ENCODE measurements at regions not wholly inside any gene's neighbourhood (a gene's known extent, or its start where the extent isn't known, plus 50 kb on each side); places are given as distances from the start of the nearest gene placed in this dataset.

GRCh38 chrX:116862340-116862739 is 399.6 kb upstream of the CT83 start:
- no peak for DNase-seq
- Histone ChIP-seq H3K9me3 (ENCODE audit: low read length) (no peaks in the 10 kb centered on the region), H3K9ac (ENCODE audit: low read length) (no peak overlapping the region), H3K79me2 (ENCODE audit: low read length) (no peaks in the 10 kb centered on the region), H3K9me2 (replicated peaks; ENCODE audit: insufficient read depth, low read length) (no peaks in the 10 kb centered on the region), H2AFZ (ENCODE audit: low read length) (no peak overlapping the region), H3K4me2 (ENCODE audit: low read depth, low read length, poor library complexity, severe bottlenecking) (no peak overlapping the region), H3K4me1 (ENCODE audit: low read length) (no peaks in the 10 kb centered on the region), H3K4me3 (ENCODE audit: low read length) (no peak overlapping the region), H3K27ac (ENCODE audit: low read length) (no peak overlapping the region), H3K27me3 (ENCODE audit: low read length) (no peaks in the 10 kb centered on the region), H4K20me1 (ENCODE audit: insufficient read depth, low read depth, low read length) (no peaks in the 10 kb centered on the region), H3K36me3 (ENCODE audit: insufficient read depth, low read length) (no peaks in the 10 kb centered on the region)

- no peak overlapping the region for H2AFZ ChIP-seq (ENCODE audit: low read length)
- H3K27ac ChIP-seq (ENCODE audit: low read length): no peak overlapping the region
- H3K4me3 ChIP-seq (ENCODE audit: low read length): no peak overlapping the region
- H3K79me2 ChIP-seq (ENCODE audit: low read length): no peaks in the 10 kb centered on the region
- H3K4me2 ChIP-seq (ENCODE audit: low read depth, low read length, poor library complexity, severe bottlenecking): no peak overlapping the region
- no peak for DNase-seq
- no peaks in the 10 kb centered on the region for H3K27me3 ChIP-seq (ENCODE audit: low read length)
- H3K4me1 ChIP-seq (ENCODE audit: low read length): no peaks in the 10 kb centered on the region
- no peaks in the 10 kb centered on the region for H3K9me2 ChIP-seq (replicated peaks; ENCODE audit: insufficient read depth, low read length)
- H4K20me1 ChIP-seq (ENCODE audit: insufficient read depth, low read depth, low read length): no peaks in the 10 kb centered on the region
- H3K9ac ChIP-seq (ENCODE audit: low read length): no peak overlapping the region
- no peaks in the 10 kb centered on the region for H3K9me3 ChIP-seq (ENCODE audit: low read length)
- H3K36me3 ChIP-seq (ENCODE audit: insufficient read depth, low read length): no peaks in the 10 kb centered on the region
These were observed 378.5 kb upstream of the CT83 start for GRCh38 chrX:116841290-116841689.

GRCh38 chrX:116827063-116827462 is 364.3 kb upstream of the CT83 start:
- H3K36me3 ChIP-seq (ENCODE audit: insufficient read depth, low read length): no peaks in the 10 kb centered on the region
- H3K4me1 ChIP-seq (ENCODE audit: low read length): no peaks in the 10 kb centered on the region
- no peak overlapping the region for H3K4me3 ChIP-seq (ENCODE audit: low read length)
- H3K79me2 ChIP-seq (ENCODE audit: low read length): no peaks in the 10 kb centered on the region
- no peaks in the 10 kb centered on the region for H3K27me3 ChIP-seq (ENCODE audit: low read length)
- no peaks in the 10 kb centered on the region for H4K20me1 ChIP-seq (ENCODE audit: insufficient read depth, low read depth, low read length)
- no peaks in the 10 kb centered on the region for H3K9me3 ChIP-seq (ENCODE audit: low read length)
- H3K9me2 ChIP-seq (replicated peaks; ENCODE audit: insufficient read depth, low read length): no peaks in the 10 kb centered on the region
- no peak overlapping the region for H3K4me2 ChIP-seq (ENCODE audit: low read depth, low read length, poor library complexity, severe bottlenecking)
- no peak overlapping the region for H3K27ac ChIP-seq (ENCODE audit: low read length)
- no peak overlapping the region for H3K9ac ChIP-seq (ENCODE audit: low read length)
- H2AFZ ChIP-seq (ENCODE audit: low read length): no peak overlapping the region
- no peak for DNase-seq

- H3K4me1 ChIP-seq (ENCODE audit: low read length): no peaks in the 10 kb centered on the region
- no peak overlapping the region for H3K9ac ChIP-seq (ENCODE audit: low read length)
- no peaks in the 10 kb centered on the region for H3K79me2 ChIP-seq (ENCODE audit: low read length)
- H3K4me2 ChIP-seq (ENCODE audit: low read depth, low read length, poor library complexity, severe bottlenecking): no peak overlapping the region
- no peaks in the 10 kb centered on the region for H3K9me2 ChIP-seq (replicated peaks; ENCODE audit: insufficient read depth, low read length)
- no peaks in the 10 kb centered on the region for H4K20me1 ChIP-seq (ENCODE audit: insufficient read depth, low read depth, low read length)
- no peak for DNase-seq
- H2AFZ ChIP-seq (ENCODE audit: low read length): no peak overlapping the region
- no peak overlapping the region for H3K4me3 ChIP-seq (ENCODE audit: low read length)
- H3K9me3 ChIP-seq (ENCODE audit: low read length): no peaks in the 10 kb centered on the region
- no peaks in the 10 kb centered on the region for H3K36me3 ChIP-seq (ENCODE audit: insufficient read depth, low read length)
- no peaks in the 10 kb centered on the region for H3K27me3 ChIP-seq (ENCODE audit: low read length)
- H3K27ac ChIP-seq (ENCODE audit: low read length): no peak overlapping the region
These were observed 362.0 kb upstream of the CT83 start for GRCh38 chrX:116824785-116825184.

GRCh38 chrX:116823677-116824076 is 360.9 kb upstream of the CT83 start:
- no peaks in the 10 kb centered on the region for H3K9me3 ChIP-seq (ENCODE audit: low read length)
- H3K36me3 ChIP-seq (ENCODE audit: insufficient read depth, low read length): no peaks in the 10 kb centered on the region
- no peaks in the 10 kb centered on the region for H4K20me1 ChIP-seq (ENCODE audit: insufficient read depth, low read depth, low read length)
- no peak for DNase-seq
- no peaks in the 10 kb centered on the region for H3K4me1 ChIP-seq (ENCODE audit: low read length)
- no peaks in the 10 kb centered on the region for H3K9me2 ChIP-seq (replicated peaks; ENCODE audit: insufficient read depth, low read length)
- no peaks in the 10 kb centered on the region for H3K79me2 ChIP-seq (ENCODE audit: low read length)
- H2AFZ ChIP-seq (ENCODE audit: low read length): no peak overlapping the region
- no peaks in the 10 kb centered on the region for H3K27me3 ChIP-seq (ENCODE audit: low read length)
- no peak overlapping the region for H3K27ac ChIP-seq (ENCODE audit: low read length)
- H3K4me3 ChIP-seq (ENCODE audit: low read length): no peak overlapping the region
- no peak overlapping the region for H3K9ac ChIP-seq (ENCODE audit: low read length)
- no peak overlapping the region for H3K4me2 ChIP-seq (ENCODE audit: low read depth, low read length, poor library complexity, severe bottlenecking)

- no peaks in the 10 kb centered on the region for H3K79me2 ChIP-seq (ENCODE audit: low read length)
These were observed 343.6 kb upstream of the CT83 start for GRCh38 chrX:116806288-116806802.

GRCh38 chrX:116801943-116802342 is 339.2 kb upstream of the CT83 start:
- H3K9me2 ChIP-seq (replicated peaks; ENCODE audit: insufficient read depth, low read length): no peaks in the 10 kb centered on the region
- no peaks in the 10 kb centered on the region for H3K9me3 ChIP-seq (ENCODE audit: low read length)
- no peak overlapping the region for H3K4me2 ChIP-seq (ENCODE audit: low read depth, low read length, poor library complexity, severe bottlenecking)
- H4K20me1 ChIP-seq (ENCODE audit: insufficient read depth, low read depth, low read length): no peaks in the 10 kb centered on the region
- H2AFZ ChIP-seq (ENCODE audit: low read length): no peak overlapping the region
- H3K79me2 ChIP-seq (ENCODE audit: low read length): no peaks in the 10 kb centered on the region
- no peak for DNase-seq
- H3K9ac ChIP-seq (ENCODE audit: low read length): no peak overlapping the region
- H3K4me1 ChIP-seq (ENCODE audit: low read length): no peaks in the 10 kb centered on the region
- no peak overlapping the region for H3K4me3 ChIP-seq (ENCODE audit: low read length)
- H3K27ac ChIP-seq (ENCODE audit: low read length): no peak overlapping the region
- no peaks in the 10 kb centered on the region for H3K27me3 ChIP-seq (ENCODE audit: low read length)
- no peaks in the 10 kb centered on the region for H3K36me3 ChIP-seq (ENCODE audit: insufficient read depth, low read length)

More at GRCh38 chrX:116806288-116806802, 343.6 kb upstream of the CT83 start:
- Histone ChIP-seq H3K4me3 (ENCODE audit: low read length) (no peak overlapping the region), H3K4me1 (ENCODE audit: low read length) (no peaks in the 10 kb centered on the region), H3K9ac (ENCODE audit: low read length) (no peak overlapping the region), H3K27me3 (ENCODE audit: low read length) (no peaks in the 10 kb centered on the region), H3K9me3 (ENCODE audit: low read length) (no peaks in the 10 kb centered on the region), H3K4me2 (ENCODE audit: low read depth, low read length, poor library complexity, severe bottlenecking) (no peak overlapping the region), H2AFZ (ENCODE audit: low read length) (no peak overlapping the region), H3K36me3 (ENCODE audit: insufficient read depth, low read length) (no peaks in the 10 kb centered on the region), H4K20me1 (ENCODE audit: insufficient read depth, low read depth, low read length) (no peaks in the 10 kb centered on the region), H3K9me2 (replicated peaks; ENCODE audit: insufficient read depth, low read length) (no peaks in the 10 kb centered on the region), H3K27ac (ENCODE audit: low read length) (no peak overlapping the region)
- no peak for DNase-seq

GRCh38 chrX:116781926-116782325 is 319.1 kb upstream of the CT83 start:
- H3K9ac ChIP-seq (ENCODE audit: low read length): no peak overlapping the region
- no peak for DNase-seq

GRCh38 chrX:116757491-116757890 is 294.7 kb upstream of the CT83 start:
- no peaks in the 10 kb centered on the region for H3K36me3 ChIP-seq (ENCODE audit: insufficient read depth, low read length)
- H3K9ac ChIP-seq (ENCODE audit: low read length): no peak overlapping the region
- H3K4me1 ChIP-seq (ENCODE audit: low read length): no peaks in the 10 kb centered on the region
- H2AFZ ChIP-seq (ENCODE audit: low read length): no peak overlapping the region
- H3K4me2 ChIP-seq (ENCODE audit: low read depth, low read length, poor library complexity, severe bottlenecking): no peak overlapping the region
- no peak for DNase-seq
- H3K79me2 ChIP-seq (ENCODE audit: low read length): no peaks in the 10 kb centered on the region
- no peak overlapping the region for H3K4me3 ChIP-seq (ENCODE audit: low read length)
- no peaks in the 10 kb centered on the region for H3K27me3 ChIP-seq (ENCODE audit: low read length)
- no peaks in the 10 kb centered on the region for H3K9me2 ChIP-seq (replicated peaks; ENCODE audit: insufficient read depth, low read length)
- no peak overlapping the region for H3K27ac ChIP-seq (ENCODE audit: low read length)
- no peaks in the 10 kb centered on the region; the same call in 1 of the 2 replicates for H3K9me3 ChIP-seq (ENCODE audit: low read length)
- no peaks in the 10 kb centered on the region for H4K20me1 ChIP-seq (ENCODE audit: insufficient read depth, low read depth, low read length)

More at GRCh38 chrX:116781926-116782325, 319.1 kb upstream of the CT83 start:
- H3K36me3 ChIP-seq (ENCODE audit: insufficient read depth, low read length): no peaks in the 10 kb centered on the region
- no peaks in the 10 kb centered on the region for H3K79me2 ChIP-seq (ENCODE audit: low read length)
- no peak overlapping the region for H2AFZ ChIP-seq (ENCODE audit: low read length)
- no peak overlapping the region for H3K4me3 ChIP-seq (ENCODE audit: low read length)
- H3K4me2 ChIP-seq (ENCODE audit: low read depth, low read length, poor library complexity, severe bottlenecking): no peak overlapping the region
- no peaks in the 10 kb centered on the region for H3K27me3 ChIP-seq (ENCODE audit: low read length)
- no peak overlapping the region for H3K27ac ChIP-seq (ENCODE audit: low read length)
- no peaks in the 10 kb centered on the region for H3K9me2 ChIP-seq (replicated peaks; ENCODE audit: insufficient read depth, low read length)
- no peaks in the 10 kb centered on the region for H4K20me1 ChIP-seq (ENCODE audit: insufficient read depth, low read depth, low read length)
- no peaks in the 10 kb centered on the region for H3K9me3 ChIP-seq (ENCODE audit: low read length)
- no peaks in the 10 kb centered on the region for H3K4me1 ChIP-seq (ENCODE audit: low read length)

All from Karpas-422 (cell line).